A673 (cell line): ENCODE measurements at regions not wholly inside any gene's neighbourhood (a gene's known extent, or its start where the extent isn't known, plus 50 kb on each side); places are given as distances from the start of the nearest gene placed in this dataset.

Source experiments
- BruUV-seq: library from RNA; stranded (reverse); fragments of 400-500 nt; replicated peaks from 2 replicates; lab custom pipeline; 2021; lab: Mats Ljungman, UMichigan
- CTCF ChIA-PET: fragments of 300-600 bp; sonication (Branson Sonifier 250); formaldehyde crosslinking; loops from one replicate; lab custom pipeline; 2022; ENCODE audit warnings: antibody characterized with exemption; lab: Charles Lee
- POLR2A ChIA-PET: fragments of 300-600 bp; sonication (Branson Sonifier 250); formaldehyde crosslinking; loops from one replicate; lab custom pipeline; 2022; ENCODE audit warnings: antibody characterized with exemption; ENCODE audit not compliant: low non-redundant PET; lab: Charles Lee
- DNase-seq: peaks from one replicate; pipeline ENCODE4 v3.0.0-alpha.2; 2015; ENCODE audit warnings: low spot score
- H3K27ac ChIP-seq: fragments of 200-600 bp; sonication (generic); 2 replicates; pipeline ENCODE4 v1.5.1; 2016; ENCODE audit warnings: mixed run types, low read depth, mild to moderate bottlenecking, mixed read lengths, antibody characterized with exemption, low read length; ENCODE audit not compliant: poor library complexity, severe bottlenecking
- H3K27me3 ChIP-seq: fragments of 200-600 bp; sonication (generic); replicated peaks from 2 replicates; pipeline ENCODE4 v1.6.1; 2017; ENCODE audit warnings: mixed run types, low read depth, mild to moderate bottlenecking, mixed read lengths, antibody characterized with exemption, low read length; ENCODE audit not compliant: insufficient read depth, poor library complexity
- H3K36me3 ChIP-seq: fragments of 200-600 bp; sonication (generic); 2 replicates; pipeline ENCODE4 v1.6.1; 2016; ENCODE audit warnings: mixed run types, mild to moderate bottlenecking, mixed read lengths, antibody characterized with exemption, low read length; ENCODE audit not compliant: insufficient read depth, poor library complexity, severe bottlenecking
- H3K4me1 ChIP-seq: fragments of 200-600 bp; sonication (generic); 2 replicates; pipeline ENCODE4 v1.6.1; 2017; ENCODE audit warnings: mixed run types, mild to moderate bottlenecking, mixed read lengths, antibody characterized with exemption, low read length; ENCODE audit not compliant: insufficient read depth, poor library complexity, severe bottlenecking
- H3K4me3 ChIP-seq: fragments of 200-600 bp; sonication (generic); 2 replicates; pipeline ENCODE4 v1.5.1; 2016; ENCODE audit warnings: low read depth, mixed run types, mild to moderate bottlenecking, mixed read lengths, low read length; ENCODE audit not compliant: poor library complexity, severe bottlenecking
- H3K9me3 ChIP-seq: fragments of 200-600 bp; sonication (generic); 2 replicates; pipeline ENCODE4 v1.6.1; 2016; ENCODE audit warnings: mixed run types, low read depth, mild to moderate bottlenecking, mixed read lengths, antibody characterized with exemption, low read length; ENCODE audit not compliant: poor library complexity, severe bottlenecking
- CTCF ChIP-seq: fragments of 300-800, 200-600 bp; sonication (generic); conservative IDR thresholded peaks from 2 replicates; pipeline ENCODE4 v1.5.1; 2017; ENCODE audit warnings: low read depth, mild to moderate bottlenecking, antibody characterized with exemption, low read length, moderate library complexity, mixed read lengths
- EZH2 ChIP-seq: fragments of 200-600 bp; sonication (generic); IDR thresholded peaks from 2 replicates; pipeline ENCODE4 v1.6.1; 2017; ENCODE audit warnings: borderline replicate concordance, low read depth, mild to moderate bottlenecking, mixed read lengths, antibody characterized with exemption, low read length; ENCODE audit not compliant: poor library complexity, severe bottlenecking
- intact Hi-C: fragments of 100-400 bp; cut with micrococcal nuclease; formaldehyde crosslinking; loops from one replicate; pipeline ENCODE4 v1.10.0; 2022; ENCODE audit not compliant: unreplicated experiment

GRCh38 chrX:4668802-4669536 lies 955.5 kb upstream of the PRKX start:
- Histone ChIP-seq H3K27ac (no peak overlapping the region), H3K4me3 (no peak overlapping the region), H3K4me1 (no peaks in the 10 kb centered on the region), H3K27me3 (no peaks in the 10 kb centered on the region), H3K9me3 (no peaks in the 10 kb centered on the region), H3K36me3 (no peaks in the 10 kb centered on the region)
- no peak for DNase-seq
- POLR2A ChIA-PET = no interaction called here
- TF ChIP-seq CTCF (no peak), EZH2 (no peak)
- BruUV-seq = no TSS peak
- intact Hi-C loops = no loop called here
- CTCF ChIA-PET = no interaction called here

DNA sequence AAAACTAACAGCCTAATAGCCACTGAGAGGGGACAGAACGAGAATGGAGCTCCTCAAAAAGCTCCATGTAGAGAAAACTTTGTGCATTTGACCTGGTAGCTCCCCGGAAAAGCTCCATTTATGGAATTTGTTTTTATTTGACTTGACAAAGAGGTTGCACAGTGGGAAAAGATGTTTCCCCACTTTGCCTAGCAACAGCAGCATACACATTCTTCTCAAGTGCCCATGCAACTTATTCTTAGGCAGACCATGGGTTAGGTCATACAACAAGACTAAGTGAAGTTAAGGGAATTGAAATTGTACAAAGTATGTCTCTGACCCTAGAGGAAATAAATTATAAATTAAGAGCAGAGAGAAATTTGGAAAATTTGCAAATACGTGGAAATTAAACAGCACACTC lies 949.6 kb upstream of the PRKX start:
- intact Hi-C loops = no loop called here
- TF ChIP-seq EZH2 (no peak), CTCF (no peak)

GRCh38 chrX:4661771-4662170 lies 948.3 kb upstream of the PRKX start:
- H3K36me3 ChIP-seq = no peaks in the 10 kb centered on the region
- TF ChIP-seq EZH2 (no peak), CTCF (no peak)
- H3K9me3 ChIP-seq = no peaks in the 10 kb centered on the region
- ChIA-PET CTCF (no interaction called here), POLR2A (no interaction called here)
- H3K4me3 ChIP-seq = no peak overlapping the region
- no TSS peak for BruUV-seq
- no peaks in the 10 kb centered on the region for H3K4me1 ChIP-seq
- intact Hi-C loops = no loop called here
- no peak overlapping the region for H3K27ac ChIP-seq
- no peaks in the 10 kb centered on the region for H3K27me3 ChIP-seq
- DNase-seq = no peak

More for the DNA sequence above, 949.6 kb upstream of the PRKX start:
- CTCF ChIA-PET = no interaction called here
- H3K27ac ChIP-seq = no peak overlapping the region
- no peaks in the 10 kb centered on the region for H3K36me3 ChIP-seq
- DNase-seq = no peak
- no peaks in the 10 kb centered on the region for H3K4me1 ChIP-seq
- H3K4me3 ChIP-seq = no peak overlapping the region
- BruUV-seq = no TSS peak
- POLR2A ChIA-PET = no interaction called here
- H3K9me3 ChIP-seq = no peaks in the 10 kb centered on the region
- H3K27me3 ChIP-seq = no peaks in the 10 kb centered on the region
